ENCODE measurements at regions not wholly inside any gene's neighbourhood (a gene's known extent, or its start where the extent isn't known, plus 50 kb on each side); places are given as distances from the start of the nearest gene placed in this dataset.

- Histone ChIP-seq H3K27ac (ENCODE audit: control insufficient read depth, insufficient read depth, low read length) (no peak overlapping the region), H3K9ac (ENCODE audit: control insufficient read depth, extremely low read depth, insufficient read depth, low read length) (no peak overlapping the region), H4K20me1 (ENCODE audit: control insufficient read depth, extremely low read depth, insufficient read depth, low read length) (no peaks in the 10 kb centered on the region), H3K4me1 (ENCODE audit: control insufficient read depth, extremely low read depth, insufficient read depth, low read length) (peaks cover 8% of the 10 kb centered on the region), H3K79me2 (ENCODE audit: control insufficient read depth, insufficient read depth, low read length) (no peaks in the 10 kb centered on the region), H3K36me3 (ENCODE audit: control insufficient read depth in 2 of 2, extremely low read depth in 1 of 2, insufficient read depth in 2 of 2, low read length in 2 of 2) (no peaks in the 10 kb centered on the region), H3K4me2 (ENCODE audit: control insufficient read depth, extremely low read depth, insufficient read depth, low read depth, low read length) (no peak overlapping the region), H3K4me3 (ENCODE audit: control insufficient read depth in 2 of 3, extremely low read depth in 1 of 3, insufficient read depth in 2 of 3, low read depth in 1 of 3, low read length in 3 of 3) (no peak overlapping the region), H3K9me1 (ENCODE audit: control insufficient read depth, extremely low read depth, insufficient read depth, low read length) (no peaks in the 10 kb centered on the region), H3K27me3 (ENCODE audit: control insufficient read depth, extremely low read depth, insufficient read depth, low read length) (no peaks in the 10 kb centered on the region), H2AFZ (ENCODE audit: control insufficient read depth, low read length) (no peak overlapping the region), H3K9me3 (ENCODE audit: control insufficient read depth, low read depth, low read length) (no peaks in the 10 kb centered on the region)
- TF ChIP-seq EZH2 (IDR thresholded peaks at IDR 0.05; ENCODE audit: low read length): no peak
- no peak for TF ChIP-seq CTCF (optimal IDR thresholded peaks at IDR 0.05 in 1 of 3, IDR thresholded peaks at IDR 0.05 in 1 of 3, conservative IDR thresholded peaks at IDR 0.05 in 1 of 3; ENCODE audit: extremely low read depth in 1 of 3, insufficient read depth in 2 of 3, low read length in 3 of 3)
- no peak for DNase-seq (ENCODE audit: low read depth, low spot score)
- dilution Hi-C loops (cut with MboI; ENCODE audit: extremely low pct_ligation_motif_present, low sequenced_read_pairs): no loop called here
- FAIRE-seq: no peak
Measured at GRCh38 chr6:21745543-21746337, 152.2 kb downstream of the SOX4 start.

- Histone ChIP-seq H4K20me1 (ENCODE audit: control insufficient read depth, extremely low read depth, insufficient read depth, low read length) (no peaks in the 10 kb centered on the region), H3K36me3 (ENCODE audit: control insufficient read depth in 2 of 2, extremely low read depth in 1 of 2, insufficient read depth in 2 of 2, low read length in 2 of 2) (no peaks in the 10 kb centered on the region), H3K4me3 (ENCODE audit: control insufficient read depth in 2 of 3, extremely low read depth in 1 of 3, insufficient read depth in 2 of 3, low read depth in 1 of 3, low read length in 3 of 3) (no peak overlapping the region), H3K9me3 (ENCODE audit: control insufficient read depth, low read depth, low read length) (no peaks in the 10 kb centered on the region), H3K4me1 (ENCODE audit: control insufficient read depth, extremely low read depth, insufficient read depth, low read length) (peaks cover 14% of the 10 kb centered on the region), H3K9ac (ENCODE audit: control insufficient read depth, extremely low read depth, insufficient read depth, low read length) (no peak overlapping the region), H3K4me2 (ENCODE audit: control insufficient read depth, extremely low read depth, insufficient read depth, low read depth, low read length) (no peak overlapping the region), H3K79me2 (ENCODE audit: control insufficient read depth, insufficient read depth, low read length) (no peaks in the 10 kb centered on the region), H2AFZ (ENCODE audit: control insufficient read depth, low read length) (no peak overlapping the region), H3K9me1 (ENCODE audit: control insufficient read depth, extremely low read depth, insufficient read depth, low read length) (no peaks in the 10 kb centered on the region), H3K27ac (ENCODE audit: control insufficient read depth, insufficient read depth, low read length) (no peak overlapping the region), H3K27me3 (ENCODE audit: control insufficient read depth, extremely low read depth, insufficient read depth, low read length) (no peaks in the 10 kb centered on the region)
- TF ChIP-seq CTCF (optimal IDR thresholded peaks at IDR 0.05 in 1 of 3, IDR thresholded peaks at IDR 0.05 in 1 of 3, conservative IDR thresholded peaks at IDR 0.05 in 1 of 3; ENCODE audit: extremely low read depth in 1 of 3, insufficient read depth in 2 of 3, low read length in 3 of 3) (no peak), EZH2 (IDR thresholded peaks at IDR 0.05; ENCODE audit: low read length) (no peak)
- FAIRE-seq (no peak), DNase-seq (ENCODE audit: low read depth, low spot score) (no peak)
- dilution Hi-C loops (cut with MboI; ENCODE audit: extremely low pct_ligation_motif_present, low sequenced_read_pairs): no loop called here
Measured at GRCh38 chr6:21747441-21747840, 153.9 kb downstream of the SOX4 start.

Measured in keratinocyte (primary cell).